GM13976 (cell line): ENCODE measurements at regions not wholly inside any gene's neighbourhood (a gene's known extent, or its start where the extent isn't known, plus 50 kb on each side); places are given as distances from the start of the nearest gene placed in this dataset.

ENCODE experiments used
- DNase-seq: peaks from one replicate; pipeline ENCODE4 v3.0.0; 2012; ENCODE audit warnings: low spot score
- in situ Hi-C: fragments of 300-500 bp; cut with MboI; formaldehyde crosslinking; loops from one replicate; pipeline ENCODE4 v1.12.0; 2022; ENCODE audit warnings: low sequenced_read_pairs, mixed read lengths, inconsistent platforms; ENCODE audit not compliant: unreplicated experiment
- TF ChIP-seq, protein P1 (sequence below): IDR thresholded peaks from 2 replicates; pipeline ENCODE4 v1.5.1; 2012; ENCODE audit warnings: borderline replicate concordance, mild to moderate bottlenecking; ENCODE audit not compliant: insufficient read depth; ENCODE audit errors: extremely low read depth, missing control alignments, control extremely low read depth

GRCh38 chr3:177606891-177607290, 409.6 kb upstream of the TBL1XR1 start:
- in situ Hi-C loops = no loop called here
- no peak for DNase-seq
- TF ChIP-seq, protein P1, sequence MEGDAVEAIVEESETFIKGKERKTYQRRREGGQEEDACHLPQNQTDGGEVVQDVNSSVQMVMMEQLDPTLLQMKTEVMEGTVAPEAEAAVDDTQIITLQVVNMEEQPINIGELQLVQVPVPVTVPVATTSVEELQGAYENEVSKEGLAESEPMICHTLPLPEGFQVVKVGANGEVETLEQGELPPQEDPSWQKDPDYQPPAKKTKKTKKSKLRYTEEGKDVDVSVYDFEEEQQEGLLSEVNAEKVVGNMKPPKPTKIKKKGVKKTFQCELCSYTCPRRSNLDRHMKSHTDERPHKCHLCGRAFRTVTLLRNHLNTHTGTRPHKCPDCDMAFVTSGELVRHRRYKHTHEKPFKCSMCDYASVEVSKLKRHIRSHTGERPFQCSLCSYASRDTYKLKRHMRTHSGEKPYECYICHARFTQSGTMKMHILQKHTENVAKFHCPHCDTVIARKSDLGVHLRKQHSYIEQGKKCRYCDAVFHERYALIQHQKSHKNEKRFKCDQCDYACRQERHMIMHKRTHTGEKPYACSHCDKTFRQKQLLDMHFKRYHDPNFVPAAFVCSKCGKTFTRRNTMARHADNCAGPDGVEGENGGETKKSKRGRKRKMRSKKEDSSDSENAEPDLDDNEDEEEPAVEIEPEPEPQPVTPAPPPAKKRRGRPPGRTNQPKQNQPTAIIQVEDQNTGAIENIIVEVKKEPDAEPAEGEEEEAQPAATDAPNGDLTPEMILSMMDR = no peak

GRCh38 chr3:177607589-177607988, 410.3 kb upstream of the TBL1XR1 start:
- TF ChIP-seq, protein P1 = no peak
- DNase-seq = no peak
- in situ Hi-C loops = no loop called here

GRCh38 chr3:177608443-177608842, 411.2 kb upstream of the TBL1XR1 start:
- TF ChIP-seq, protein P1 = no peak
- in situ Hi-C loops = no loop called here
- DNase-seq = no peak

- in situ Hi-C loops = no loop called here
- TF ChIP-seq, protein P1 = no peak
Observed at GRCh38 chr3:177609613-177610012, 412.3 kb upstream of the TBL1XR1 start.

GRCh38 chr3:177610262-177610661, 413.0 kb upstream of the TBL1XR1 start:
- TF ChIP-seq, protein P1 = no peak
- in situ Hi-C loops = no loop called here
- DNase-seq = no peak

More at GRCh38 chr3:177609613-177610012, 412.3 kb upstream of the TBL1XR1 start:
- no peak for DNase-seq

DNA sequence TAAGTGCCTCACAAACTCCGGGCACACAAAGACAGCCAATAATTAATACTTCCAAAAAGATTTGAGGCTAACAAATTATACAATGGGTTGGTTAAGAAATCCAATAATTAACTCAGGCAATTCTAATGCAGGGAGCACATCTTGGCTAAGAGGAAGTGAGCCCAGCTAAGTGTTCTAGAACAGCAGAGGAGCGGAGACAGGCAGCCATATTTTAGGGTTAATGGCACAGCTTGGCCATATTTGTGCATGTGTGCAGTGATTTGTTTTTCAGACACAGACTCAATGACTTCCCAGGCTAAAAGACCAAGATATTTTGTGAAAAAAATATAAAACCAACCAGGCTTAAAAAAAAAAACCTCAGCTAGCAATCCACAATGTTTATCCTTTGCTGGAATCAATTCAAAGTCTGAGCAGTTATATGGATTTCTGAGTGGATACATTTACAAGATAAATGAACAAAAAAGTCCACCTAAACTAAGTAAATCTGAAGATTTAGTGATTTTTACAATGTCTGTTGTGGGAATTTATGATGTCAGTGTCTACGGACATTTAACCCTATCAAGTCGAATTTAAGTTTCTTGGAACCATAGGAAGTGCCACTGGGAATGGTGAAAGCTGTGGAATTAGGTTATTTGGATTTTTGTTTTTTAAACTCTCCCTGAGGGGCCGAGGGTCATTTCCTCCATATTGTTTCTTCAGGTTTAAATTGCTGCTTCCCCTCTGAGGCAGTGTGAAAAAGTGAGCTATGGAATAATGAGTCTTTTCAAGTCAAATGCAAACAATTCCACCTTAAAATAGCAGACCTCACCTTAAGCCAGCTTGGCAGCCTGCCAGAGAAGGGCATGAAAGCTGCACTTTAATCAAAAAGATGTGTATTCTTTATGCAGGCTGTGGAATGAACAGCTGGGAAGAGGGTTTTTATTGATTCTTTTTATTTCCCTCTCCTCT, 413.7 kb upstream of the TBL1XR1 start:
- DNase-seq = no peak
- in situ Hi-C loops = no loop called here
- TF ChIP-seq, protein P1 = no peak
